ENCODE measurements at regions not wholly inside any gene's neighbourhood (a gene's known extent, or its start where the extent isn't known, plus 50 kb on each side); places are given as distances from the start of the nearest gene placed in this dataset.
"Not testable (repeated sequence)": the region's sequence is repeated elsewhere in the genome, so short reads cannot be mapped to it uniquely, and the experiment has no call there.

- not testable (repeated sequence) for TF ChIP-seq CTCF, POLR2A (IDR thresholded peaks at IDR 0.05)
Observed at GRCh38 chr19:56980326-56980725, 139.5 kb upstream of the USP29 start.

Data from thyroid gland (tissue), 4 donors.